ENCODE measurements at regions not wholly inside any gene's neighbourhood (a gene's known extent, or its start where the extent isn't known, plus 50 kb on each side); places are given as distances from the start of the nearest gene placed in this dataset.

DNA sequence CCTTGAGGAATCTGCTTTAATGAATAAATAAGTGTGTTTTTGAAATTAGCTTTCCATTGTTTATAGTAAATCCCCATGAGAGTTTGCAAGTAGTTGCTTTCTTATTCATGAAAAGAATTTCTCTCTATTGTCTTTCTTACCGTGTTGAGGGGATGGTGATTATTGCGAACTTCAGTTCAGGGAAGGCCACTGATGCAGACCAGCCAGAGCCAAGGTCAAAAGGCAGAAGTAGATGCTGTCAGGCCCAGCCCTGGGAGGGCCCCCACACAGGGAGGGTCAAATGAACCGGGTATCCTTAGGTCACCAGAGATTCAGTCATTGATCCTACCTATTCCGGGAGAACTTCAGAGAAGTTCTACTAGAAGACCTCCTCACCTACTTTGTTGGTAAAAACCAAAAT, 185.9 kb downstream of the NUFIP1 start:
- TF ChIP-seq RAD21 (IDR thresholded peaks at IDR 0.05) = no peak
- TF ChIP-seq, protein P1, sequence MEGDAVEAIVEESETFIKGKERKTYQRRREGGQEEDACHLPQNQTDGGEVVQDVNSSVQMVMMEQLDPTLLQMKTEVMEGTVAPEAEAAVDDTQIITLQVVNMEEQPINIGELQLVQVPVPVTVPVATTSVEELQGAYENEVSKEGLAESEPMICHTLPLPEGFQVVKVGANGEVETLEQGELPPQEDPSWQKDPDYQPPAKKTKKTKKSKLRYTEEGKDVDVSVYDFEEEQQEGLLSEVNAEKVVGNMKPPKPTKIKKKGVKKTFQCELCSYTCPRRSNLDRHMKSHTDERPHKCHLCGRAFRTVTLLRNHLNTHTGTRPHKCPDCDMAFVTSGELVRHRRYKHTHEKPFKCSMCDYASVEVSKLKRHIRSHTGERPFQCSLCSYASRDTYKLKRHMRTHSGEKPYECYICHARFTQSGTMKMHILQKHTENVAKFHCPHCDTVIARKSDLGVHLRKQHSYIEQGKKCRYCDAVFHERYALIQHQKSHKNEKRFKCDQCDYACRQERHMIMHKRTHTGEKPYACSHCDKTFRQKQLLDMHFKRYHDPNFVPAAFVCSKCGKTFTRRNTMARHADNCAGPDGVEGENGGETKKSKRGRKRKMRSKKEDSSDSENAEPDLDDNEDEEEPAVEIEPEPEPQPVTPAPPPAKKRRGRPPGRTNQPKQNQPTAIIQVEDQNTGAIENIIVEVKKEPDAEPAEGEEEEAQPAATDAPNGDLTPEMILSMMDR (IDR thresholded peaks at IDR 0.05; ENCODE audit: low read depth, low read length, missing input control) = no peak
- TF ChIP-seq, protein P2, sequence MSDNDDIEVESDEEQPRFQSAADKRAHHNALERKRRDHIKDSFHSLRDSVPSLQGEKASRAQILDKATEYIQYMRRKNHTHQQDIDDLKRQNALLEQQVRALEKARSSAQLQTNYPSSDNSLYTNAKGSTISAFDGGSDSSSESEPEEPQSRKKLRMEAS (IDR thresholded peaks at IDR 0.05) = no peak
- no peak for TF ChIP-seq REST (IDR thresholded peaks at IDR 0.05)
- TF ChIP-seq SP1 (IDR thresholded peaks at IDR 0.05) = no peak
- no peak for TF ChIP-seq YY1 (IDR thresholded peaks at IDR 0.05)

Data from liver (tissue), 3 donors.